ENCODE measurements at regions not wholly inside any gene's neighbourhood (a gene's known extent, or its start where the extent isn't known, plus 50 kb on each side); places are given as distances from the start of the nearest gene placed in this dataset.
"Not testable (repeated sequence)": the region's sequence is repeated elsewhere in the genome, so short reads cannot be mapped to it uniquely, and the experiment has no call there.

DNA sequence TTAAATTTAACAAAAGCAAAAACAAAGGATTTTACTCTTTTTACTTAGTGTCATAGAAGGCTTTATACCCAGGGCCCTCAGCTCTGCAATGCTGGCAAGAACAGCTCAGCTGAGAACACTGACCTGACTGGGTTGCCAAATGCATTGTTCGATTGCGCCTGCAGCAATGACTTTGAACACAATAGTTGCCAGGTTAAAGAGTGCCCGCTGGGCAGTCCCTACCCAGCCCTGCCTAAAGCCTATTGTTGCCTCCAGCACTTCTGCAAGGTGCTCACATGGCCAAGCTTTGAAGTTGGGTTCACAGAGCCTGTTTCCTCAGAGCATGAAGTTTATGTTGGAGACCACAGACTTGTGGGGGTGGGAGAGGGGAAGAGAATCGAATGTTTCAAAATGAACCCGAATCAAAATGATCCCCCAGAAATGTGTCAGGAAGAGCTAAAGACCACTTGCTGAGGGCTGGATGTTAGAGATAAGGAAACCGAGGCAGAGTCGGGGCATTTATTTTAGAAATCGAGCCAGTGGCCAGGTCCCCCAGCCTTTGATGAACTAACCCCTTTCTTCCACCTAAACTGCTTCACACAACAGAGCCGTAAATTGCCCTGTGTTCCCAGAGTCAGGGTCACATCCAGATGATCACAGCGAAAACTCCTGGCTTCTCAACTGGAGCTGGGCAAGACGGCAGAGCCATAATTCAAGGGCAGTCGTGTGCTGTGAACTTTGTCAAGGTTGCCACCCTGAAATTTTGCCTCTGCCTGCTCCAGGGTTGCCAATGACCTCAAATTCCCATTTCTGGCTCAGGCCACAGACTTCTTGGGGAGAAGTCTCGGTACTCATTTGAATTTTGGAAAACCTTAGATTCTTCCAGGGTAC lies 55.0 kb downstream of the FOXA2 start:
- no peak for ATAC-seq

DNA sequence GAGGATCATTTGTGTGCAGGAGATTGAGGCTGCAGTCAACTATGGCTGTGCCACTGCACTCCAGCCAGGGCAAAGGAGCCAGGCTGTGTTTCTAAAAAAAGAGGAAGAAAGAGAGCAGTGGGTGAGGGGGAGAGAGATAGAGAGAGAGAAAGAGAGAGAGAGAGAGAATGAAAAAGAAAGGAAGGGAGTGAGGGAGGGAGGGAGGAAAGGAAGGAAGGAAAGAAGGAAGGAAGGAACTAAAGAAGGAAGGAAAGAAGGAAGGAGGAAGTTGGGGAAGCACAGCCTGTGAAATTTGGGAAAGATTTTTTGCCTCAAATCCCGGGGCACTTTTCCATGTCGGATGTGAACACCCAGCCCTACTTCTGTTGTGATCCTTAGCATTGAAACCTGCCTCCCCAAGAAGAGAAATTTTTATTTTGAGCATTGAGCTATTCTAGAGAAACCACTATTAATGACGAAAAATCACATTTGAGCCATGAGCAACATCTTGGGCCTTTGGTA lies 57.8 kb downstream of the FOXA2 start:
- intact Hi-C loops (cut with DNase I), result no loop called here
- ATAC-seq, result no peak
- DNase-seq, result no peak

More for the DNA sequence above, 55.0 kb downstream of the FOXA2 start:
- DNase-seq, result no peak
- intact Hi-C loops (cut with DNase I), result no loop called here

DNA sequence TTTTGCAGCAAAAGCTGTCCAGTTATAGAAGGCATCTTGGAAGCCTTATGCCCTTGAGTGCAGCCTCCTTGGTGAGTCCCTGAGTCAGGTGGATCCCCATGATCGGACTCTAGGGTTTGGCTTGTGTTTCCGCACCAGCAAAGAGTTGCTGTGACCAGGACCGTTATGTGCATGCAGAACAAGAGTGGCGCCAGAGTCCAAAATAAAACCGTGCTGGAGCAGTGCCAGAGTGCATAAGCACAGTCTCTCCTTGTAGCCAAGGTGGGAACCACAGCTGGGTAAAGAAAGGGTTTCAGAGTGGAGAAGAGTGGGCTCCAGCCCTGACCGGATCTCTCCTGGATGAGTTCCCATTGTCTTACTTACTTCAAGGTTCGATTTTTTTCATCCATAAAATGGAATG lies 58.6 kb downstream of the FOXA2 start:
- ATAC-seq (no peak), DNase-seq (no peak)
- intact Hi-C loops (cut with DNase I), result no loop called here

DNA sequence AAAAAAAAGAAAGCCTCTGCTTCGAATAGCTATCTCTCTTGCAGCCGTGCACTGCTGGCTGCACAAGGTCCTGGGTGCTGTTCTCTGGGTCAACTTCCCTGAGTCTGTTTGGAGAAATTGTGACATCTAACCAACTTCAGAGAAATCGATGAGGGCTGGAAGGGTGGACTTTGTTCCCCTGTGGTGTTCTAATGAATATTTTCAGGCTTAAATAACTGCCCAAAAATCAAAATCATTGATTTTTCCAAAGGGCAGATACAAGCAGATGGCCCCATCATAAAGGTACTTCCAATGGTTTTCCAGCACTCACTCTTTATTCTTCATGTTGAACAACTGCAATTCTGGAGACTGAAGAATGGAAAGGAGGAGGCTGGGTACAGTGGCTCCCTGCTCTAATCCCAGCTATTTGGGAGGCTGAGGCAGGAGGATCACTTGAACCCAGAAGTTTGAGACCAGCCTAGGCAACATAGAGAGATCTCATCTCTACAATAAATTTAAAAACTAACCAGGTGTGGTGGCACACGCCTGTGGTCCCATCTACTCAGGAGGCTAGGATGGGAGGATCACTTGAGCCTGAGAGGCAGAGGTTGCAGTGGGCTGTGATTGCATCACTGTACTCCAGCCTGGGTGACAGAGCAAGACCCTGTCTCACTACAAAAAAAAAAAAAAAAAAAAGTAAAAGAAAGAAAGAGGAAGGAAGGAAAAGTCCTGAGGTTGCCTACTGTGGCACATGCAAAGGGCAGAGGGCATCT lies 59.1 kb downstream of the FOXA2 start:
- ATAC-seq, result no peak
- intact Hi-C loops (cut with DNase I), result no loop called here
- no peak for DNase-seq

DNA sequence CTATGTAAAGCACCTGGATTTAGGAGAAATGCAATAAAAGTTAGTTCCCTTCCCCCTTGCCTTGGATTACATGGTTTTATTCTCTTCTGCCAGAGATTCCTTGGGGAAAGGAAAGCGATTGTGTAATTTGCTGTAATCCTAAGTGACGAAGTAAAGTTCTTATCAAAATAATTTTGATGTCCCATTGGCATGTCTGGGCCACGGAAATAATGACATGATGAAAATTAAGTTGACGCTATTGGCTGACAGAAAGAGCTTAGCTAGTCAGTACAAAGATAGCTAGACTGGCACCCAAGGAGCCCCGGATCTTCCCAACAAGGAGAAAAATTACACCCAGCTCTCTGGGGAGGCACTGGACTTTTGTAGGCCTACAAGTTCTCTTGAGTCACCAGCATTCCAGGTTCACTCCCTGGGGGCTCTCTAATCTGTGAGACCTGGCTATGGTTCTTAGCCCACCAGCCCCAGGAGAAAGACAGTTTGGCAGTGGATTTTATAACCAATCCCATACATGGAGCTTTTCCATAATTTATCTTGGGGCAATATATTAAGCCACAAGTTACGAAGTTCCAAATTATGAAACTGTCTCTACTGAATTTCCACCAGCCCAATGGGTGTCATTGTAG lies 59.9 kb downstream of the FOXA2 start:
- ATAC-seq, result peak in 1 of 2 donors; percentile 34
- intact Hi-C loops (cut with DNase I), result no loop called here
- DNase-seq, result no peak

DNA sequence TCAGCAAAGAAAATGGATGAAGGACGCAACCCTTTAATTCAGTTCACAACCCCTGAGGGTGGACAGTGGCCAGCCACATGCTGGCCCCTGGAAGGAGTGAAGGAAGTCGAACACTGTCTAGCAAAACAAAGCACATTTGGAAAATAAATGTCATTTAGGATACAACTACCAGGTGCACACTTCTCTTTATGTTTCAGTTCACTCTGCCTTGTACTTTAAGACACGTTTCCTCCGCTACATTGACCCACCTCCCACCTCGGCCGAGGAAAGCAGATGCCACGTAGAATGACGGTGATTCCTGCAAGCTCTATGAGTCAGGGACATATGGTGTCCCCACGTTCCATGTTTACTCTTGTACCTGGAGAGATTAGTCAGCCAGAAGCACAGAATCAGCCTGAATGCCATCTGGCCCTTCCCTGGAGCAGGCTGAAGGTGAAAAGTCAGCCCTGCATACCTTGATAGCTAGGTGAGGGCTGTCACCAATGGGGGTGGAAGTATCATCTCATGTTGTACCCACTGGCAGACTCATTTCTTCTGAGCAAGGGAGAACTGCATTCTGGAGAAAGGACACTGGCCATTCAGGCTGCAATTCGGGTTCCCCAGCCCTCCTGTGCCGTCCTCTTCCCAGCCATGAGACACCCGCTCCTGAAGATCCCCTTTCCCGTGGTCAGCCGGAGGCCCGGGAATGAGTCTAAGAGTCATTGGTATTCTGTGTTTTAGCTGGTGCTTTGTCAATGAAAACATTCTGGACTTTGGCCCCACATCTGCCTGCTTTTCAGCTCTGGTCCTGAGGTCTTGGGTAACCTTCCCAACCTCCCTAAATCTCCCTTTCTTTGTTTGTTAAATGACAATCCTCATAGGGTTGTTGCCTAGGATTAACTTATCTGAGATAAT lies 60.6 kb downstream of the FOXA2 start:
- ATAC-seq (no peak), DNase-seq (no peak)
- intact Hi-C loops (cut with DNase I), result no loop called here

DNA sequence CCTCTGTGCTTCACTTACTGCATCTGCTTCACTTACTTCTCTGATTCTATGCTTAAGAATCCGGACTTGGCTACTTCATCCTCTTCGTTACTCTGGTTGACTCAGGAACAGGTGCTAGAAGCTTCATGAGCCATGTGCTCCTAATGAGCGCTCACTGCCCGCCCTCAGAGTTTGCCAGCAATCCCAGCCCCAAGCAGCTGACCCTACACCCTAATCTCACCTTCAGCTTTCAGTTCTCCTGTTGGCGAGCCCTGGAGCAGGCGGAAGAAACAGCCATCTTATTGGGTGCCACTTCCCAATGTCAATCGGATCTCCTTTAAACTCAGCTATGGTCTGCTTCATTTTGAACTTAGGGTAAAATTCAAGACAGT lies 61.3 kb downstream of the FOXA2 start:
- DNase-seq (no peak), ATAC-seq (no peak)
- intact Hi-C loops (cut with DNase I), result no loop called here

DNA sequence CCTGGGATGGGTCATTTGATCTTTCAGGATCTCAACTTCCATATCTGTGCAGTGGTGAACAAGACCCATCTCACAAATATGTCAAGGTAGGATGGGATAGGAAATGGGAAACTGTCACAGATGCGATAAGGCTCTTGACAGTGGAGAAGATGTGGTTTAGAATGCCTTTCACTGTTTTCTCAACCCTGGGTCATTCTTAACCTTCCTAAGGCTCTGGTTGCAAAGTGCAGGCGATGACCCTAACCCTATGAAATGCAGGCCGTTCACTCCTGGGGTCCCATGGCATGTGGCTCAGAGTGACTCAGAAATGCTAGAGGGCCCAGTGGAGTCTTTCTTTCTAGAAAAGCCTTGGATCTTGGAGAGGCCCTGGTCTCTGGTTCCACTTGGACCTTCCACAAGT lies 61.7 kb downstream of the FOXA2 start:
- DNase-seq (no peak), ATAC-seq (no peak)
- intact Hi-C loops (cut with DNase I), result no loop called here

DNA sequence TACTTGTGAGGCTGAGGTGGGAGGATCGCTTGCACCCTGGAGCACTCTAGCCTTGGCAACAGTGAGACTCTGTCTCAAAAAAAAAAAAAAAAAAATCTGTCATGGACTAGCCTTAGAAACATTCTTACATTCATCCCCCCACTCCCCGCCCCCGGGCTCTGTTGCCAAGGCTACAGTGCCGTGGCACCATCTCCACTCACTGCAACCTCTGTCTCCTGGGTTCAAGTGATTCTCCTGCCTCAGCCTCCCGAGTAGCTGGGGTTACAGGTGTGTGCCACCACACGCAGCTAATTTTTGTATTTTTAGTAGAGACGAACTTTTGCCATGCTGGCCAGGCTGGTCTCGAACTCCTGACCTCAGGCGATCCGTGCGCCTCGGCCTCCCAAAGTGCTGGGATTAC lies 62.4 kb downstream of the FOXA2 start:
- ATAC-seq; DNase-seq; intact Hi-C loops (cut with DNase I): not testable (repeated sequence)

DNA sequence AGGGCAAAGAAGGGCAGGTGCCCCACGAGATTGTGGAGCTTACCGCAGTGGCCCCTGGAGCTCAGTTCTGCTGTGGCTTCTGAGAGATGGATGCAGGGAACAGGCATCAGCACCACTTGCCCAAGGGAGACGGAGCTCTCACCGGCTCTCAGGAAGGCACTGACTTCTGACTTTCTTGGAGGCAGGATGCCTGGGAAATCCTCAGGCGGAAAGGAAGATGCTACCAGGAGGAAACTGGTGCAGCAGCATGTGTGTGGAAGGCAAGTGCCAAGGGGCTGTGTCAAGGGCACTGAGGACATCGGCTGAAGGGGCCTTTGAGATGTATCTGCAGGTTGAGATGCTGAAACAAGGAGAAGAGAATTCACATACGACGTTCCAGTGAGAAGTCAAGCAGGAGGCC lies 64.0 kb downstream of the FOXA2 start:
- intact Hi-C loops (cut with DNase I), result no loop called here
- DNase-seq (no peak), ATAC-seq (no peak)

DNA sequence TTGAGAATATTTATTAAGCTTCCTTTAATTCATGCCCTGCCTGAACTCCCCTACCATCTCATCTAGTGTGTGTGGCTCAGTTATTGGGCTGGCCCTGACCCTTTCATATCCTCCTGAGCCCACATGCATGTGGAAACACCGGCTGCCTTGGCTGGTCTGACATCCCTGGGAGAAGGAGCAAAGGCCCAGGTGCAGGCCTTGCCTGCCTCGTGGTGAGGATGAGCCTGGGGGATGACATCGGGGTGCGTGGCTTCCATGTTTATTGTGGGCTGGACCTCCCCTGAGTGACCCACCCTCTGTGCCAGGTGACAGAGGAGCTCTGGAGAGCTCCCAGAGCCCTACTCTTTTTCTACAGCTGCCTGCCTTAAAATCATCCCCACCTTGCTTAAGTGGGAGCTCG lies 69.1 kb downstream of the FOXA2 start:
- DNase-seq (no peak), ATAC-seq (no peak)
- intact Hi-C loops (cut with DNase I), result no loop called here

DNA sequence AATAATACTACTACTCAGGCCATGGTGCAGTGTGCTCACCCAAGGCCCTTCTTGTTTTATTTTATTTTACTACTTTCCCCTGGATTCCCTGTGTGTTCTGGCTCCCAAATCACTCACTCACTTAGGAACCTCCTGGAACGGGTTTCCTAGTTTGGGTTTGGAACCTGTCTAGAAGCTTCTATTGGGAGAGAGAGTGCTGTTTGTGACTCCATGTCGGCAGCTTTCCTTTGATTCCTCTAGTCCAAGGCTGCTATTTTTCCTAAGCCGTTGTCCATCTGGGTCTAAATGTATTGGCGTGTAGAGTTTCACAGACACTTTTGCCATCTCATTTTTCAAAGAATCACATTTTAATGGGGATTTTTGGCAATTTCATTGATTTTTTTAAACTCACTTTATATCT lies 70.8 kb downstream of the FOXA2 start:
- no peak for ATAC-seq
- intact Hi-C loops (cut with DNase I), result no loop called here
- no peak for DNase-seq

DNA sequence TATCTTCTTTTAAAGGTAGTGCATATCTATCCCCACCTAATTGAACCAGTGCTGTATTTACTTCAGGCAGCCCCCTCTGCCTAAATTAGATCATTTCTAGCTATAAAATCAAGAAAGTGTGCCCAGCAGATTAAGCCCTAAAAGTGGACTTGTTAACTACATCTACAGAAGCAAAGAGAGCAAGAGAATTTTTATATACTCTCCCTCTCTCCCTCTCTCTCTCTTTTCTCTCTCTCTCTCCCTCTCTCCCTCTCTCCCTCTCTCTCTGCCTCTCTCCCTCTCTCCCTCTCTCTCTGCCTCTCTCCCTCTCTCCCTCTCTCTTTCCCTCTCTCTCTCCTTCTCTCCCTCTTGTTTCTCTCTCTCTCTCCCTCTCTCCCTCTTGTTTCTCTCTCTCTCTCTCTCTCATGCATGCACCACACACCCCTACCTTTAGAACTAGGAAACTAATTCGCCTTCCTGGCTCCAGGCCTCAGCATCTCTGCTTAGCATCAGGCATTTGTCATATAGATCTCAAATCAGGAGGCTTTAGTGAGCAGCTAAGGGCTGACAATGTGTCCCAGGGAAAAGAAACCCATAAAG lies 71.4 kb downstream of the FOXA2 start:
- no peak for DNase-seq
- intact Hi-C loops (cut with DNase I), result no loop called here
- no peak for ATAC-seq

DNA sequence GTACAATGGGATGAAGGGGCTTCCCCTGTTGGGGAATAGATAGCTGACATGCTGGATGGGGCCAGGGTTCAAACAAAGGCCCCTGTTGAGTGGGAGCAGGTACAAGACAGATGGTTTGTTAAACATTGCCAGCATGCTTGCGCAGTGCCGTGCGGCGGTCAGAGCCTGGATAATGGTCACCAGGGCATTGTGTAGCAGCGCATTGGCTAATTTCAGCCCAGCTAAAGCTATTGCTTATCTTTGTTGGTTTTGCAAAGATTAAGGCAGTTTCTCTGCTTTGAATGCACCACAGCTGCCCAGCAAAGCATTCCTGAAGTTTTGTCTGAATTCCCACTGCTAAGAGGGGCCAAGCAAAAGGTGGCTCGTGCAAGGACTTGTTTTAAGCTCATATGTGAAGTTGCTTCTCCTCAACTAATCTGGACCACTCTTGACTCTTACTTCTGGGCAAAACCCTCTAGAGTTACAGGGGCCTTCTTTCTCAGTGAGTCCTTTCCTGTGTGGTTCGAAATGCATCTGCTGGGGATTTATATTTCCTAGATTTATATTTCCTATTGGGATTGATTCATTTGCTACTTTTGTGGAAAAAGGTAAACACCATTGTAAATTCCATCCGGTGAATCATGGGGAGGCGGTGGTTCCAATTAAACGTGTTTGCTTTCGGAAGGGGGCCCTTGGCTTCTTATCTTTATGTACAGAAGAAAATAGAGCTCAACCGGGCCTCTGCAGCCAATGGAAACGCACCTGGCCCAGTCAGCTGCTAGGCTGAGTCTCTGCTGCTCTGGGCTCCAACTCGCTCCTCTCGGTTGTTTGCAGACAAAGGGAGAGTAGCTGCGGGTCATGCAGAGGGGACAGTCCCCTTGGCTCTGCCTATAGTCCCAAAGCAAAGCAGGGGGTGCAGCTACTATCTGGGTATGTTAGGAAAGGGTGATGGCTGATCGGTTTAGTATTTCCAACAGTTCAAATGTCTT lies 72.1 kb downstream of the FOXA2 start:
- DNase-seq (no peak), ATAC-seq (no peak)
- intact Hi-C loops (cut with DNase I), result no loop called here

DNA sequence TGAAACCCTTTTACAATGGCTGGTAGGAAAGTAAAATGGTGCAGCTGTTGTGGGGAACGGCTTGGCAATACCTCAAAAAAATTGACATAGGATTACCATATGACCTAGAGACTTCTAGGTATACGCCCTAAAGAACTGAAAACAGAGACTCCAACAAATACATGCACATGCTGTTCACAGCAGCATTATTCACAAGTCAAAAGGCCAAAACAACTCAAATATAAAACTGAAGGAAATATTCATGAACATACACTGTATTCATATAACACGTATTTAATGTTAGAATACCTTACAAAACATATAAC lies 74.6 kb downstream of the FOXA2 start:
- ATAC-seq (no peak), DNase-seq (no peak)
- intact Hi-C loops (cut with DNase I), result no loop called here

DNA sequence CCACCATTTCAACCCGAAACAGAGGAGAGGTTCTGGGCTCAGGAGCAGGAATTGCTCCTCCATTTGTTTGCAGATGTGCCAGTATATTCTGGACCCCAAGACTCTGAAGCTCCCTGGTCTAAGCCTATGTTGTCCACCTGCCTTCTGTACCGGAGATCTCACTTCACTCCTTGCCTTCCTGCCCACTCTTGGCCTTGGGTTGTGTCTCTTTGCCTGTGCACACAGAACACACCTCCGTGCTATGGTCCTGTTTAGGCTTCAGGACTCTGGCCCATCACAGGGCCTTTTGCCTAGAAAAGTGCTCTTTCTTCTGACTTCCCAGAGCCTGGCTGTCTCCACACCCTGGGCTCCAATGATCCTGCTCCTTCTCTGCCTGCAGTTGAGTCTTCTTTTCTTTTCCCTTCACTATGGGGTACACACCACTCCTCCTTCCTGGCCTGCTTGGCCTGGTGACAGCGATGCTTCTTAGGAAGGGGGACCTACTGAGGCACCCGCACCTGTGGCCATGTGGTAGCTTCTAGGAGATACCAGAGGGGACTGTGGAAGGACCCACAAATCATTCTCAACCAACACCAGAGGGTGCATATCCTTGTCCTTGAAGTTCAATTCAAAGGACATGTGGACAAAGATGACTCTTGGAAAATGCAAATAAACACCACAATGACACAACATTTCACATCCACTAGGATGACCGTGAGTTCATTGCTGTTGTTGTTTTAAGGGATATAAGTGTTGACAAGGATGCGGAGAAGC lies 75.1 kb downstream of the FOXA2 start:
- intact Hi-C loops (cut with DNase I), result no loop called here
- no peak for ATAC-seq
- no peak for DNase-seq

DNA sequence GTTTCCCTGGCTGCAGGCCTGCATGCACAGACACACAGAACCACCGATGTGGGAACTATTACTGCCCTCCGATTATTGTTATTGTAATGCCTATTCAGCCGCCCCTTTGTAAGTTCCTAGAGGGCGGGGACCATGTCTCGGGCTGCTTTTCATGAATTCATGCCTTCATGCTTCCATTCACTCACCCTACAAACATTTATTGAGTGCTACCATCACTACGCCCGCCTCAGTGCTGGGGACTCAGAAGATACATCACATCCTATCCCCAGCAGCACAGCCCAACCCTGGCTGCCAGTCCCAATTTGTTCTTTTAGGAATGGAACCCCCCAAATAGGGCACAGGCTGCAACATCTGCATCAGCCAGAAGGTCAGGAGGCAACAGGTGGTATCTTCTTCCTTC lies 75.9 kb downstream of the FOXA2 start:
- ATAC-seq (no peak), DNase-seq (no peak)
- intact Hi-C loops (cut with DNase I), result no loop called here
